Left ventricle myocardium inferior (tissue), 1 donor: ENCODE measurements at regions not wholly inside any gene's neighbourhood (a gene's known extent, or its start where the extent isn't known, plus 50 kb on each side); places are given as distances from the start of the nearest gene placed in this dataset.

Experiments used
- DNase-seq: peaks from one replicate; pipeline ENCODE4 v3.0.0-alpha.2; 2020
- H3K27ac ChIP-seq: fragments of 200-600 bp; replicated peaks from 2 replicates; pipeline ENCODE4 v1.8.0; 2021
- H3K27me3 ChIP-seq: fragments of 200-600 bp; 2 replicates; pipeline ENCODE4 v1.8.0; 2021; ENCODE audit warnings: low read depth
- H3K36me3 ChIP-seq: fragments of 200-600 bp; 2 replicates; pipeline ENCODE4 v1.8.0; 2021
- H3K4me1 ChIP-seq: fragments of 200-600 bp; 2 replicates; pipeline ENCODE4 v1.8.0; 2021
- H3K4me3 ChIP-seq: fragments of 200-600 bp; 2 replicates; pipeline ENCODE4 v1.8.0; 2021; ENCODE audit warnings: mild to moderate bottlenecking, moderate library complexity
- H3K9me3 ChIP-seq: fragments of 200-600 bp; replicated peaks from 2 replicates; pipeline ENCODE4 v1.8.0; 2021
- intact Hi-C: fragments of 100-400 bp; cut with micrococcal nuclease; formaldehyde crosslinking; loops from one replicate; pipeline ENCODE4 v1.11.0; 2022
- TF ChIP-seq, protein P1 (sequence below): fragments of 200-600 bp; IDR thresholded peaks from 2 replicates; pipeline ENCODE4 v1.8.0; 2021; ENCODE audit warnings: antibody characterized with exemption, mild to moderate bottlenecking, borderline replicate concordance
- donor health status: DM: no; HTN: yes; CAD: no; lungs with severe emphysema.

DNA sequence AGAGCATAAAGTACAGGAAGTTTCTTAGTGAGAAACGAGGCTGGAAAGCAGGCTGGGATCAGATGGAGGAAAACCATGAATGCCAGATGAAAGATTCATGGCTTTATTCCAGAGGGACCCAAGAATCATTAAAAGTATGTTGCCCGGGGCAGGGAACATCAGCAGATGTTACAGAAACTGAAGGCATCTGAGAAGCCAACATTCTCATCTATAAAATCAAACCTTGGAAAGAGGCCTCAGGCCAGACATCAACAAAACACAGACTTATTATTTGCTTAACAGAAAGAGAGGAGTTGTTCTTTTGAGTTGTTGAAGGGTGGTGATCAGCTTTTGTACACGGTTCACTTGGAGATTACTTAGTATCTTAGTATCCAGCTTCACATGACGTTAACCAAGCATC, 543.6 kb downstream of the RFC3 start:
- TF ChIP-seq, protein P1, sequence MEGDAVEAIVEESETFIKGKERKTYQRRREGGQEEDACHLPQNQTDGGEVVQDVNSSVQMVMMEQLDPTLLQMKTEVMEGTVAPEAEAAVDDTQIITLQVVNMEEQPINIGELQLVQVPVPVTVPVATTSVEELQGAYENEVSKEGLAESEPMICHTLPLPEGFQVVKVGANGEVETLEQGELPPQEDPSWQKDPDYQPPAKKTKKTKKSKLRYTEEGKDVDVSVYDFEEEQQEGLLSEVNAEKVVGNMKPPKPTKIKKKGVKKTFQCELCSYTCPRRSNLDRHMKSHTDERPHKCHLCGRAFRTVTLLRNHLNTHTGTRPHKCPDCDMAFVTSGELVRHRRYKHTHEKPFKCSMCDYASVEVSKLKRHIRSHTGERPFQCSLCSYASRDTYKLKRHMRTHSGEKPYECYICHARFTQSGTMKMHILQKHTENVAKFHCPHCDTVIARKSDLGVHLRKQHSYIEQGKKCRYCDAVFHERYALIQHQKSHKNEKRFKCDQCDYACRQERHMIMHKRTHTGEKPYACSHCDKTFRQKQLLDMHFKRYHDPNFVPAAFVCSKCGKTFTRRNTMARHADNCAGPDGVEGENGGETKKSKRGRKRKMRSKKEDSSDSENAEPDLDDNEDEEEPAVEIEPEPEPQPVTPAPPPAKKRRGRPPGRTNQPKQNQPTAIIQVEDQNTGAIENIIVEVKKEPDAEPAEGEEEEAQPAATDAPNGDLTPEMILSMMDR = no peak
- Histone ChIP-seq H3K27me3 (no peaks in the 10 kb centered on the region), H3K9me3 (peaks cover 6% of the 10 kb centered on the region), H3K4me3 (no peak overlapping the region), H3K4me1 (no peaks in the 10 kb centered on the region), H3K27ac (no peak overlapping the region), H3K36me3 (no peaks in the 10 kb centered on the region)
- no peak for DNase-seq
- intact Hi-C loops = no loop called here

DNA sequence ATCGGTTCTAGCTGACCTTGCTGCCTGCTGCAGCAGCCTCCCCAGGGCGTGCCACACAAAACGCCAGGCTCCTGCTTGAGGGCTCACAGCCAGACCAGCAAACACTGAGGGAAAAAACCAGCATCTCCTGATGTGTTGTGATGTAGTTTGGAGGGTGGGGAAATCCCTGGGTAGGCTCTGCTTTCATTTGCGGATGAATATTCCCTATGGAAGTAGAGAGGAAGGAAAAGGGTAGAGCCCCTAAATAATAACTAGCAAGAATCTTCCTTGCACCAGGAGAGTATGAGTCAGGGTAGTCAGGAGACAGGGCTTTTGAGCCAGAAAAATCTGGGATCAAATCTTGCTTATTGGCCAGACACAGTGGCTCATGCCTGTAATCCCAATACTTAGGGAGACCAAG, 545.3 kb downstream of the RFC3 start:
- TF ChIP-seq, protein P1 = no peak
- no peak for DNase-seq
- Histone ChIP-seq H3K27ac (no peak overlapping the region), H3K4me1 (no peaks in the 10 kb centered on the region), H3K27me3 (no peaks in the 10 kb centered on the region), H3K4me3 (no peak overlapping the region), H3K36me3 (no peaks in the 10 kb centered on the region), H3K9me3 (peaks cover 10% of the 10 kb centered on the region)
- intact Hi-C loops = no loop called here

- no peaks in the 10 kb centered on the region for H3K36me3 ChIP-seq
- DNase-seq = no peak
- no peaks in the 10 kb centered on the region for H3K4me1 ChIP-seq
- H3K27me3 ChIP-seq = no peaks in the 10 kb centered on the region
- no peak overlapping the region for H3K27ac ChIP-seq
- TF ChIP-seq, protein P1 = no peak
- peaks cover 9% of the 10 kb centered on the region for H3K9me3 ChIP-seq
- no peak overlapping the region for H3K4me3 ChIP-seq
- intact Hi-C loops = no loop called here
Observed at GRCh38 chr13:34364633-34365032, 546.7 kb downstream of the RFC3 start.

DNA sequence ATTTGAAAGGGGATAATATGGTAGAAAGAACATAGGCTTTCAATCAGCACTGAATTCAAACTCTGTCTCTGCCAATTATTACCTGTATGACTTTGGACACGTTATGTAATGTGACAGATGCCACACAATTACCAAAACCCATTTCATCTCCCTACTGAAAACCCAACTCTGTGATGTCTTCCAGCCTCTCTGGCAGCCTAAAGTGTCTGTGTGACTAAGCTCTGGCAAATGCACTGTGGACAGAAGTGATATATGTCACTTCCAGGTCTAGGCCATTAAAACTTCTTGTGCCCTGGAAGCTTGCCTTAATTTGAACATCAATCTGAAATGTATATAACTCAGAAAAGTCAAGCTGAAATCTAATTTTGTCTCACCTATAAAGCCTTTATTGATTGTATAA, 552.0 kb downstream of the RFC3 start:
- Histone ChIP-seq H3K27ac (no peak overlapping the region), H3K9me3 (peaks cover 7% of the 10 kb centered on the region), H3K27me3 (no peaks in the 10 kb centered on the region), H3K36me3 (no peaks in the 10 kb centered on the region), H3K4me3 (no peak overlapping the region), H3K4me1 (no peaks in the 10 kb centered on the region)
- TF ChIP-seq, protein P1 = no peak
- no peak for DNase-seq
- intact Hi-C loops = no loop called here

GRCh38 chr13:34371108-34371507, 553.2 kb downstream of the RFC3 start:
- Histone ChIP-seq H3K9me3 (peaks cover 7% of the 10 kb centered on the region), H3K27me3 (no peaks in the 10 kb centered on the region), H3K36me3 (no peaks in the 10 kb centered on the region), H3K27ac (no peak overlapping the region), H3K4me1 (no peaks in the 10 kb centered on the region), H3K4me3 (no peak overlapping the region)
- TF ChIP-seq, protein P1 = no peak
- DNase-seq = no peak
- intact Hi-C loops = no loop called here
